Natural killer cell treated with Interleukin-12 subunit alpha and Interleukin-12 subunit beta and Interleukin-15 and Interleukin-18, amount 100 ng/mL, for 72 hours (primary cell): ENCODE measurements at regions not wholly inside any gene's neighbourhood (a gene's known extent, or its start where the extent isn't known, plus 50 kb on each side); places are given as distances from the start of the nearest gene placed in this dataset.

ENCODE experiments used
- ATAC-seq, 2 donors: fragments of 150-1000 bp; cut with Tn5 transposase in 1 of 2; sonication (Bioruptor Pico), chemical (Tn5 transposase) in 1 of 2; 2 replicates each; pipeline ENCODE4 v1.10.0; 2021
- DNase-seq: peaks from one replicate; pipeline ENCODE4 v3.0.0; 2022; ENCODE audit warnings: low spot score
- H3K27ac Mint-ChIP-seq, 2 donors: 1 replicate in 1 of 2; 2 replicates in 1 of 2; pipeline ENCODE4 v1.8.0; 2022; ENCODE audit warnings: mixed read lengths in 2 of 2, mild to moderate bottlenecking in 1 of 2, moderate library complexity in 1 of 2
- H3K27me3 Mint-ChIP-seq, 2 donors: 1 replicate in 1 of 2; 2 replicates in 1 of 2; pipeline ENCODE4 v1.8.0; 2022; ENCODE audit warnings: mixed read lengths in 2 of 2
- H3K36me3 Mint-ChIP-seq: one replicate; pipeline ENCODE4 v1.8.0; 2022; ENCODE audit warnings: mixed read lengths
- H3K4me1 Mint-ChIP-seq, 2 donors: 1 replicate in 1 of 2; 2 replicates in 1 of 2; pipeline ENCODE4 v1.8.0; 2022; ENCODE audit warnings: low read depth in 2 of 2, mixed read lengths in 2 of 2, mild to moderate bottlenecking in 1 of 2
- H3K4me3 Mint-ChIP-seq: one replicate; pipeline ENCODE4 v1.8.0; 2022; ENCODE audit warnings: mixed read lengths
- H3K9me3 Mint-ChIP-seq: 2 replicates; pipeline ENCODE4 v1.8.0; 2022; ENCODE audit warnings: mixed read lengths

- Mint-ChIP-seq H3K9me3 (peaks cover 24% of the 10 kb centered on the region), H3K4me3 (no peak overlapping the region), H3K4me1 (no peaks in the 10 kb centered on the region), H3K36me3 (peaks cover 6% of the 10 kb centered on the region), H3K27ac (no peak overlapping the region), H3K27me3 (no peaks in the 10 kb centered on the region)
- ATAC-seq (no peak), DNase-seq (no peak)
These were observed 337.2 kb upstream of the ROBO2 start for GRCh38 chr3:76702676-76703075.

- peaks cover 6% of the 10 kb centered on the region for H3K36me3 Mint-ChIP-seq
- ATAC-seq, result no peak
- no peaks in the 10 kb centered on the region for H3K27me3 Mint-ChIP-seq
- DNase-seq, result no peak
- no peak overlapping the region for H3K4me3 Mint-ChIP-seq
- peaks cover 17% of the 10 kb centered on the region for H3K9me3 Mint-ChIP-seq
- H3K27ac Mint-ChIP-seq, result no peak overlapping the region
- H3K4me1 Mint-ChIP-seq, result no peaks in the 10 kb centered on the region
These were observed 324.5 kb upstream of the ROBO2 start for GRCh38 chr3:76715426-76715825.

GRCh38 chr3:76723366-76723765, 316.5 kb upstream of the ROBO2 start:
- H3K27me3 Mint-ChIP-seq, result no peaks in the 10 kb centered on the region
- H3K4me1 Mint-ChIP-seq, result no peaks in the 10 kb centered on the region

DNA sequence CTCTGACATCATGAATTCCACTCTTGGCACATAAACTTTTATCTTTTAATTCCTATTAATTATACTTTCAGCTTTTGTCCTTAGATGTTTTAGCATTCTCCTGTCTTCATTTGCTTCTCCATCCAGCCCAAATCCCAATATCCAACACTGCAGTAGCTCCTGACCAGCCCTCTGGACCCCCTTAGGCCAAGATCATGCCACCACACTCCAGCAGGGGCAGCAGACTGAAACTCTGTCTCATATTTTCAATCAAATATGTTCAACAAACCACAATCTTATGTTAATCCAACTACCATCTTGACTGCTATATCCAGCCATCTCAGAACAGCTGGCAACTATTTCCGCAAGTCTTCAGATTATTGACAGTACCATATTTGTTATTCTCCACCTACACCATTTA, 315.8 kb upstream of the ROBO2 start:
- no peaks in the 10 kb centered on the region for H3K4me1 Mint-ChIP-seq
- no peak overlapping the region for H3K4me3 Mint-ChIP-seq
- H3K9me3 Mint-ChIP-seq, result peaks cover 10% of the 10 kb centered on the region
- DNase-seq, result no peak
- ATAC-seq, result no peak
- H3K27ac Mint-ChIP-seq, result no peak overlapping the region
- H3K27me3 Mint-ChIP-seq, result no peaks in the 10 kb centered on the region
- no peaks in the 10 kb centered on the region for H3K36me3 Mint-ChIP-seq

More at GRCh38 chr3:76723366-76723765, 316.5 kb upstream of the ROBO2 start:
- ATAC-seq (no peak), DNase-seq (no peak)
- Mint-ChIP-seq H3K27ac (no peak overlapping the region), H3K4me3 (no peak overlapping the region), H3K36me3 (no peaks in the 10 kb centered on the region), H3K9me3 (peaks cover 10% of the 10 kb centered on the region)

DNA sequence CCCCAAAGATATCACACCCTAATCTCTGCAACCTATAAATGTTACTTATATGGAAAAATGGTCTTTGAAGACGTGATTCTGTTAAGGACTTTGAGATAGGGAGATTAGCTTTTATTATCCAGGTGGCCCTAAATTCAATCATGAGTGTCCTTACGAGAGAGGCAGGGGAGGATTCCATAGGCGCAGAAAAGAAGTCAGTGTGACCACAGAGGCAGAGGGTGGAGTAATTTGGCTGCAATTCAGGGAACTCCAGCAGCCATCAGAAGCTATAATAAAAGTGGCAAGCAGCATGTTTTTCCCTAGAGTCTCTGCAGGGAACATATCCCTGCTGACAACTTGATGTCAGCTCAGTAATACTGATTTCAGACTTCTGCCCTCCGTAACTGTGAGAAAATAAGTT, 315.2 kb upstream of the ROBO2 start:
- no peak overlapping the region for H3K4me3 Mint-ChIP-seq
- H3K4me1 Mint-ChIP-seq, result no peaks in the 10 kb centered on the region

GRCh38 chr3:76726034-76726433, 313.9 kb upstream of the ROBO2 start:
- DNase-seq, result no peak
- Mint-ChIP-seq H3K36me3 (no peaks in the 10 kb centered on the region), H3K27me3 (no peaks in the 10 kb centered on the region), H3K4me1 (no peaks in the 10 kb centered on the region), H3K4me3 (no peak overlapping the region), H3K9me3 (peaks cover 13% of the 10 kb centered on the region), H3K27ac (no peak overlapping the region)
- ATAC-seq, result no peak

More for the DNA sequence above, 315.2 kb upstream of the ROBO2 start:
- ATAC-seq (no peak), DNase-seq (no peak)
- peaks cover 10% of the 10 kb centered on the region for H3K9me3 Mint-ChIP-seq
- H3K36me3 Mint-ChIP-seq, result no peaks in the 10 kb centered on the region
- H3K27ac Mint-ChIP-seq, result no peak overlapping the region
- no peaks in the 10 kb centered on the region for H3K27me3 Mint-ChIP-seq

DNA sequence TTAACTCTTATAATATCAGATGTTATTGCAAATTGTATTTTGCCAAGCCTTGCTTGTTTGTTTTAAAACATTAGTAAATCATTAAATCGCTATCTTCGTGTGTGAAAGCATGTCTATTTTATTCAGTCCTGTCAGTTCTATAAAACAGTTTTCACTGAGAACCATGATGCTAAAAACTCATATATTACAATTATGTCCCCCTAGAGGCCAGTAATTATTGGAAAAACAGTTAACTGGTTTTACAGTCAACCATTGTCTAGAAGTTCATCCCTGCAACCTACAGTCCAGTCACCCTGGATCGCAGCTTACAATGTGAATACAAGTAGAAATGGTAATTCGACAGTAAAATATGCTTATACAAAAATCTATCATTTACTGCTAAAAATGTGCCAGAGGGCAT, 311.5 kb upstream of the ROBO2 start:
- H3K36me3 Mint-ChIP-seq, result peaks cover 11% of the 10 kb centered on the region
- DNase-seq (no peak), ATAC-seq (no peak)
- H3K9me3 Mint-ChIP-seq, result peaks cover 9% of the 10 kb centered on the region
- no peak overlapping the region for H3K27ac Mint-ChIP-seq
- H3K4me1 Mint-ChIP-seq, result no peaks in the 10 kb centered on the region
- no peak overlapping the region for H3K4me3 Mint-ChIP-seq
- no peaks in the 10 kb centered on the region for H3K27me3 Mint-ChIP-seq

DNA sequence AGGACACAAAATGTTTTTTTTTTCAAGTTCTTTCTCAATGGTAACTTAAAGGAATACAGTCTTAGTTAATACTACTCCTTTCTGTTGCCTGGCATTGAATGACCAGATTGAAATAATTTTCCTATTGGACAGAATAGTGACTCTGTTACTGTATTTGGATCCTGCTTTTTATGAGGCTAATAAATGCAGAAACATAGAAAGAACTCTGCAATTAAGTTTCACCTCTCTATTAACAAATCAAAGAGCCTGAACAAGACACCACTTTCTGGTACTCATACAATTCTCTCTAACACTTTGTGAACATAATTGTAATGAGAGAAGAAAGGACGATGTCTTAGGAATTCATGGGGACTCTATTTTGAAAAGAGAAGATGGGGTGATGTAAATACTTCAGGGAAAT, 308.4 kb upstream of the ROBO2 start:
- Mint-ChIP-seq H3K27ac (no peak overlapping the region), H3K36me3 (peaks cover 21% of the 10 kb centered on the region), H3K4me3 (no peak overlapping the region), H3K9me3 (peaks cover 10% of the 10 kb centered on the region), H3K27me3 (no peaks in the 10 kb centered on the region), H3K4me1 (no peaks in the 10 kb centered on the region)
- no peak for DNase-seq
- ATAC-seq, result no peak

DNA sequence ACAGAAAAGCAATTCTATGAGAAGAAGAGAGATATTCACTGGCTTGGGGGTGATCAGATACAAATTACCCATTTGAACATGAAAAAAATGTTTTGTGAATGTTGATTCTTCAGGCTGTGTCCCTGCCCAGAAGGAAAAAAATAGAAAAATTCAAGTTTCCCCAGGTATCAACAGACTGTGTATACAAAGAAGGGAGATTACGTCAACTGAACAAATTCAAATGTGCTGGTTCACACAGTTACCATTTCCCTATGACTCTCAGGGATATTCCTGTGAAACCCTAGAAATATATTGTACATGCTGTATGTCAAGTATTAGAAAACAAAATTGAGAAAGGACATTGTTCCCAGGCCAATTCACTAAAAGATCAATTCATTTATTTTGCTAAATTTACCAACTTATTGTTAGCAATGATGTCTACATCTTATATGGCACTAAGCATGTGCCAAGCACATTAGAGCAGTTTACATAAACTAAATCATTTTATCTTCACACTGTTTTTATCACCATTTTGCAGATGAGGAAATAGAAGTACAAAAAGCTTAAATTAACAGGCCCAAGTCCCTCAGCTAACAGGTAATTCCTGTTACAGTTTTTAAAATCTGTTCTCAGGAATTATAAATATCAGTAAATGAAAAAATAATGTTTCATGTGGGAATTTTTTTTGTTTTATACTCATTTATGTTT, 306.7 kb upstream of the ROBO2 start:
- ATAC-seq, result no peak
- Mint-ChIP-seq H3K4me3 (no peak overlapping the region), H3K9me3 (peaks cover 5% of the 10 kb centered on the region), H3K4me1 (no peaks in the 10 kb centered on the region), H3K27ac (no peak overlapping the region), H3K36me3 (peaks cover 21% of the 10 kb centered on the region), H3K27me3 (no peaks in the 10 kb centered on the region)
- no peak for DNase-seq

DNA sequence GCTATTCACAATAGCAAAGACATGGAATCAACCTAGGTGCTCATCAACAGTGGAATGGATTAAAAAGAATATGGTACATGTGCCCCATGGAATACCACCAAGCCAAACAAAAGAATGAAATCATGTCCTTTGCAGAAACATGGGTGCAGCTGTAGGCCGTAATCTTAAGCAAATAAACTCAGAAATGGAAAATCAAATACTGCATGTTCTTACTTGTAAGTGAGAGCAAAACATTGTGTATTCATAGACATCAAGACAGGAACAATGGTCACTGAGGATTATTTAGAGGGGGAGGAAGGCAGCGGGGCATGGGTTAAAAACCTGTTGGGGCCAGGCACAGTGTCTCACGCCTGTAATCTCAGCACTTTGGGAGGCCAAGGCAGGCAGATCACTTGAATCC, 304.7 kb upstream of the ROBO2 start:
- H3K4me3 Mint-ChIP-seq, result no peak overlapping the region

GRCh38 chr3:76753599-76753998, 286.3 kb upstream of the ROBO2 start:
- Mint-ChIP-seq H3K27me3 (no peaks in the 10 kb centered on the region), H3K27ac (no peak overlapping the region), H3K36me3 (peaks cover 4% of the 10 kb centered on the region), H3K4me3 (no peak overlapping the region), H3K9me3 (peaks cover 14% of the 10 kb centered on the region), H3K4me1 (no peaks in the 10 kb centered on the region)
- no peak for DNase-seq
- ATAC-seq, result no peak

More for the DNA sequence above, 304.7 kb upstream of the ROBO2 start:
- DNase-seq (no peak), ATAC-seq (no peak)
- H3K9me3 Mint-ChIP-seq, result peaks cover 6% of the 10 kb centered on the region
- no peaks in the 10 kb centered on the region for H3K4me1 Mint-ChIP-seq
- H3K27ac Mint-ChIP-seq, result no peak overlapping the region
- H3K27me3 Mint-ChIP-seq, result no peaks in the 10 kb centered on the region
- H3K36me3 Mint-ChIP-seq, result peaks cover 21% of the 10 kb centered on the region

GRCh38 chr3:76754247-76754646, 285.7 kb upstream of the ROBO2 start:
- Mint-ChIP-seq H3K27ac (no peak overlapping the region), H3K9me3 (peaks cover 14% of the 10 kb centered on the region), H3K4me1 (no peaks in the 10 kb centered on the region), H3K4me3 (no peak overlapping the region), H3K36me3 (peaks cover 4% of the 10 kb centered on the region), H3K27me3 (no peaks in the 10 kb centered on the region)
- DNase-seq, result no peak
- ATAC-seq, result no peak

GRCh38 chr3:76756577-76756976, 283.3 kb upstream of the ROBO2 start:
- no peak overlapping the region for H3K27ac Mint-ChIP-seq
- no peaks in the 10 kb centered on the region for H3K4me1 Mint-ChIP-seq
- DNase-seq (no peak), ATAC-seq (no peak)
- H3K36me3 Mint-ChIP-seq, result no peaks in the 10 kb centered on the region
- H3K4me3 Mint-ChIP-seq, result no peak overlapping the region
- peaks cover 10% of the 10 kb centered on the region for H3K9me3 Mint-ChIP-seq
- H3K27me3 Mint-ChIP-seq, result no peaks in the 10 kb centered on the region

- Mint-ChIP-seq H3K27ac (no peak overlapping the region), H3K27me3 (no peaks in the 10 kb centered on the region), H3K9me3 (peaks cover 17% of the 10 kb centered on the region), H3K4me1 (no peaks in the 10 kb centered on the region), H3K36me3 (no peaks in the 10 kb centered on the region), H3K4me3 (no peak overlapping the region)
- no peak for DNase-seq
- no peak for ATAC-seq
These were observed 279.6 kb upstream of the ROBO2 start for GRCh38 chr3:76760336-76760735.

- H3K27ac Mint-ChIP-seq, result no peak overlapping the region
- H3K36me3 Mint-ChIP-seq, result no peaks in the 10 kb centered on the region
- no peak for ATAC-seq
- peaks cover 20% of the 10 kb centered on the region for H3K9me3 Mint-ChIP-seq
- no peak for DNase-seq
- no peaks in the 10 kb centered on the region for H3K4me1 Mint-ChIP-seq
- no peaks in the 10 kb centered on the region for H3K27me3 Mint-ChIP-seq
- no peak overlapping the region for H3K4me3 Mint-ChIP-seq
These were observed 274.4 kb upstream of the ROBO2 start for GRCh38 chr3:76765511-76765910.
